Activated T-helper 1 cell treated with anti-CD3 and anti-CD28 coated beads, Interleukin-12 subunit alpha, Interleukin-12 subunit beta, Interleukin-2, Interleukin-4 antibody, amounts not matched to agents 30 ng/mL and 10 ng/mL and 1 ng/mL, durations not matched to agents 14 hours and 24 hours and 36 hours (primary cell): ENCODE measurements at regions not wholly inside any gene's neighbourhood (a gene's known extent, or its start where the extent isn't known, plus 50 kb on each side); places are given as distances from the start of the nearest gene placed in this dataset.

Source experiments
- DNase-seq: peaks from one replicate; pipeline ENCODE4 v3.0.0; 2021; ENCODE audit warnings: low spot score
- H3K27ac Mint-ChIP-seq: one replicate; pipeline ENCODE4 v1.8.0; 2021; ENCODE audit warnings: mild to moderate bottlenecking, mixed read lengths
- H3K27me3 Mint-ChIP-seq: one replicate; pipeline ENCODE4 v1.8.0; 2022; ENCODE audit warnings: mild to moderate bottlenecking, moderate library complexity, mixed read lengths; ENCODE audit not compliant: insufficient read depth
- H3K36me3 Mint-ChIP-seq: one replicate; pipeline ENCODE4 v1.8.0; 2021; ENCODE audit warnings: low read depth, mixed read lengths
- H3K4me1 Mint-ChIP-seq: one replicate; pipeline ENCODE4 v1.8.0; 2021; ENCODE audit warnings: low read depth, mixed read lengths
- H3K4me3 Mint-ChIP-seq: one replicate; pipeline ENCODE4 v1.8.0; 2021; ENCODE audit warnings: mild to moderate bottlenecking, moderate library complexity, mixed read lengths
- H3K9me3 Mint-ChIP-seq: one replicate; pipeline ENCODE4 v1.8.0; 2021; ENCODE audit warnings: mixed read lengths
- intact Hi-C: fragments of 100-400 bp; cut with micrococcal nuclease; formaldehyde crosslinking; loops from one replicate; pipeline ENCODE4 v1.15.1; 2024

DNA sequence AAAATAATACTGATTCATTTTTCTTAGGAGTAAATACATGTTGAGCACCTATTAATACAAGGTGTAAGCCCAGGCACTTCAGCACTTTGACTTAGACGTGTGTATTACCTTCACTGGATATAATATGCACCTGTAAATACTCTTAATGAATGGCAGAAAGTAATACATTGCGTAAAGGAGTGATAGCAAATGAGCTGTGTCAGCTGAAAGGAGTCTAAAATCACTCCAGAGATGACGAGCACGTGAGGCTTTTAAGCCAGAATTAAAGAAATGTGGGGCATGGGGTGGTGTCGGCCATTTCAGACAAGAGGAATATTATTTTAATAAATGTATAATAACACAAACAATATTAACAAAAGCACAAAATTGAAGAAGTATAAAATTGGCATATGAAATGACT, 722.7 kb downstream of the EPHA4 start:
- no peaks in the 10 kb centered on the region for H3K27me3 Mint-ChIP-seq
- no peak overlapping the region for H3K4me3 Mint-ChIP-seq
- H3K4me1 Mint-ChIP-seq, result no peaks in the 10 kb centered on the region
- H3K36me3 Mint-ChIP-seq, result no peaks in the 10 kb centered on the region
- intact Hi-C loops, result no loop called here
- H3K27ac Mint-ChIP-seq, result no peak overlapping the region
- no peaks in the 10 kb centered on the region for H3K9me3 Mint-ChIP-seq
- no peak for DNase-seq

DNA sequence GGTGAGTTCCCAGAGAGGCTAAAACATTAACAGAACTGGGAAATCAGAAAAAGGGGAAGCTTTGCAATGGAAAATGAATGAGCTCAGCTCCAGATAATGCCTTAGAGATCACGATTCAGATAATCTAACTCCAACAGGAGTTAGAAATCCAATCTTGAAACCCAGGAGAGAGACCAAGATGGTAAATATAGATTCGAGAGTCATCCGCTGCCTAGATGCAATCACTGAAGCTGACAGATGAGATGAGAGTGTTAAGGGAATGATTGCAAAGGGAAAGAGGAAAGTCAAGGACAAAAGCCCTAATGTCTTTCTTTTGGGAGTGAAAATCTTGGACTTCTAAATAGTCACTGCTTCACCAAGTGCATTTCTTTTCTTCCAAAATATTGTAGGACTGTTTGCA, 722.0 kb downstream of the EPHA4 start:
- H3K27me3 Mint-ChIP-seq, result no peaks in the 10 kb centered on the region
- no peaks in the 10 kb centered on the region for H3K36me3 Mint-ChIP-seq
- H3K4me1 Mint-ChIP-seq, result no peaks in the 10 kb centered on the region
- no peak overlapping the region for H3K4me3 Mint-ChIP-seq
- intact Hi-C loops, result no loop called here
- no peaks in the 10 kb centered on the region for H3K9me3 Mint-ChIP-seq
- H3K27ac Mint-ChIP-seq, result no peak overlapping the region
- no peak for DNase-seq

DNA sequence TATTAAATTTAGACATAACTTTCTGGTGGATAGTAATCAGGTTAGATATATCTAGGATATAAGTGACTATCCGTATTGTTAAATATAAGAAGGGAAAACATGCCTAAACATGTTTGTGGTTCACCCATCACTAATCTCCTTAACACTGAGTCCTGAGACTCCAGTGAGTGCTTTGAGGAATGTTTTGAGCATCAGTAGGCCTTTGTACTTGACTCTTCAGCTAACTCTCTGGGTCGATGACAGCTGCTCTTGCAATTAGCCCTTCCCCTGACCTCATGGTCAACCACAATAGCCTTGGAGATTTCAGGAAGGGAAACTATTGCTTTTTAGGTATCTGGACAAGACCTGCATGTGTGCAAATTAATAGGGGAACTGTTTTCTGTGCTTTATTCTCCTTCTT, 716.8 kb downstream of the EPHA4 start:
- Mint-ChIP-seq H3K4me1 (no peaks in the 10 kb centered on the region), H3K4me3 (no peak overlapping the region)

DNA sequence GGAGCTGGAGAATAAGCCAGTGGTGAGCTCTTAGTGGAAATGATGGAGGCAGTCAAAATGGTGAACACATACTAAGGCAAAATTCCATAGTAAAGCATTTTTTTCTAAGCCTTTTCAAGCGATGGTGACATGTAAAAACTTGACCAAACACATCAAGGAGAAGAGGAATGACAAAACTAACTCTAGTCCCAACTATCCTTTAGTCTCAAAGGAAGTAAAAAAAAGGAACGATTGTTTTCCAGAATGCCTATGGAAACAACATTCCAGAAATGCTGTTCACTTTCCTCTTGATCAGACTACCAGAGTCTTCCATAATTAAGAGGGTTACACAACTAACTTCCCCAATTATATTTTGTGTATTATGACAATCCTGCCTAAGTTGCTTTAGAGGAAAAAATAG, 715.6 kb downstream of the EPHA4 start:
- DNase-seq, result no peak
- no peaks in the 10 kb centered on the region for H3K36me3 Mint-ChIP-seq
- no peaks in the 10 kb centered on the region for H3K4me1 Mint-ChIP-seq
- intact Hi-C loops, result no loop called here
- H3K27me3 Mint-ChIP-seq, result no peaks in the 10 kb centered on the region
- no peak overlapping the region for H3K4me3 Mint-ChIP-seq
- no peak overlapping the region for H3K27ac Mint-ChIP-seq
- H3K9me3 Mint-ChIP-seq, result no peaks in the 10 kb centered on the region

More for the DNA sequence above, 716.8 kb downstream of the EPHA4 start:
- Mint-ChIP-seq H3K9me3 (no peaks in the 10 kb centered on the region), H3K27me3 (no peaks in the 10 kb centered on the region), H3K36me3 (no peaks in the 10 kb centered on the region), H3K27ac (no peak overlapping the region)
- DNase-seq, result no peak
- intact Hi-C loops, result no loop called here

DNA sequence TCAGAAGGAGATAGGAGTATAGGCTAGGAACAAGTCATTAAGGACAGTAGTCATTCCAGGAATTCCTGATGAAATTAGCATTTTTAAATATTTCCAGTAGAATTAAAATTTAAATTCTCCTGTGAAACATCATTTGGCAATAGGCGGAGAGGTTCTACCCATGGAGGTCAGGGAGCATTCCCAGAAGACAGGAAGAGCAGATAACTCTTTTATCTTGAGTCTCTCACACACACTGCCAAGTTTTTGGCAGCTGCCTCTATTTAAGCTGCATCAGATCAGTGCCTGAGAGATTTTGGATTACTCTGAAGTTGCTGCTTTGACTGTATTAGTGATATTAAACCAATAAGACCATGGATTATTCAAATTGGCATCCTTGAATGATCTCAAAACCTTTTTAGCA, 714.7 kb downstream of the EPHA4 start:
- intact Hi-C loops, result no loop called here
- Mint-ChIP-seq H3K36me3 (no peaks in the 10 kb centered on the region), H3K9me3 (no peaks in the 10 kb centered on the region), H3K27me3 (no peaks in the 10 kb centered on the region), H3K27ac (no peak overlapping the region), H3K4me3 (no peak overlapping the region), H3K4me1 (no peaks in the 10 kb centered on the region)
- no peak for DNase-seq

DNA sequence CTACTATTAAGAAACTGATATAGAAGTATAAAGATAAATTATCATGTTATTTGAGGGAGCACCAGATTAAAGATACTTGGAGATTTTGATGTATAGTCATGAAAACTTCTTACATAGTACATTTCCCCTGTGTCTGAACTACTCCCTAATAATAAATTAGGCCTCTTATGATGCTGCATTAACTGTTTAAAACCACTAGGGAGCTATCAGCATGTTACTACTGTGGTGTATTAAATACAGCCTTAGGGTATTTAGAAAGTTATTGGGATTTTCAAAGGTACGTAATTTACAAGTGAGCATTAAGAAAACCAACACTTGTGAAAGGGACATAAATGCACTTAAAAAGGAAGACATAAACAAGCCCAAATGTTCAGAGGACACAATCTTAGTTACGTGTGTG, 714.0 kb downstream of the EPHA4 start:
- Mint-ChIP-seq H3K9me3 (no peaks in the 10 kb centered on the region), H3K4me1 (no peaks in the 10 kb centered on the region), H3K27ac (no peak overlapping the region), H3K4me3 (no peak overlapping the region), H3K27me3 (no peaks in the 10 kb centered on the region), H3K36me3 (no peaks in the 10 kb centered on the region)
- no peak for DNase-seq
- intact Hi-C loops, result no loop called here

DNA sequence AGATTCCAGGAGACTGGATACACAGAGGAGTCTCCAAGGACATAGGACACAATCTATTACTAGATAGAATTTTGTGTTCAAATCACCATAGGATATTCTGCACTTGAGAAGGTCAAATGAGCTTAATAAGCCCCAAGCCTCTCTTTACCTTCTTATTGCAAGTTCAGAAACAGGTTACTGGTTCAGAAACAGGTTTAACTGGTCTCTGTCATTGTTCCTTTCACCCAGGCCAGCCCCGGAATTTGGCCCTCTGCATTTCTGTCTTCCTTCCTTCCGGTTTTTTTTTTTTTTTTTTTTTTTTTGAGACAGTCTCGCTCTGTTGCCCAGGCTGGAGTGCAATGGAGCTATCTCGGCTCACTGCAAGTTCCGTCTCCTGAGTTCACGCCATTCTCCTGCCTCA, 700.2 kb downstream of the EPHA4 start:
- no peaks in the 10 kb centered on the region for H3K27me3 Mint-ChIP-seq
- no peak overlapping the region for H3K4me3 Mint-ChIP-seq
- intact Hi-C loops, result no loop called here
- no peak for DNase-seq
- no peaks in the 10 kb centered on the region for H3K36me3 Mint-ChIP-seq
- H3K4me1 Mint-ChIP-seq, result no peaks in the 10 kb centered on the region
- H3K9me3 Mint-ChIP-seq, result peaks cover 6% of the 10 kb centered on the region
- H3K27ac Mint-ChIP-seq, result no peak overlapping the region

DNA sequence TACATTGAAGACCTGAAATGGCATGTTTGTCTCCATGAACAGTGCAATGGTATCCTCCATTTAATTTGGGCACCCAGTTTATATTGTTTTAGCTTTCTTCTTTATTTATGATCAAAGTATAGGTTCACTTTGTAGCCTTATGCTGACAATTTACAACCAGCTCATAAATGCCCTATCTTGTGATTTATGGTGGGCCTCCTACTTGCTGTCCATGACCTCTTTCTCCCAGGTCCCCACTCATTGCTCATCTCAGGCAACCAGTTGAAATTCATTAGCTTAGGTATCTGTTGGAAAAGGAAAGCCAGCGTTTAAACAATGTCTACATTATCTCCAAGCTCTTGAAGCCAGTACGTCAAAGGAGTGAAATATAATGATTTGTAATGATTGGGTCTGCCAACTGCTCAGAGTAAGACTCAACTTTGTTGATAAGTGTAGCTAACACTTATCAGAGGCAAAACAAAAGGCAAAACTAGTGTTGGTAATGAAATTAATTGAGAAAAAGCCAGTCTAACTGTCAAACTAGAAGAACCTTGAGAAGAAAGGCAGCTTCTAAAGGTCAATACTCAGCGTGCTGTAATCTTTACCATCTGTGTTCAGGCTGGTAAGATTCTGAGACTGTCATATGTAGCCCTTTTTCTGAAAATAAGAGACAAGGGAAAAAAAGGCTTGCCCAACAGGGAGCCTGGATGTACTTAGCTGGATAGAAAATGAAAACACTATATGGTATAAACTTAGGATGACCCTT, 695.9 kb downstream of the EPHA4 start:
- no peak overlapping the region for H3K4me3 Mint-ChIP-seq
- no peaks in the 10 kb centered on the region for H3K9me3 Mint-ChIP-seq
- no peaks in the 10 kb centered on the region for H3K27me3 Mint-ChIP-seq
- intact Hi-C loops, result no loop called here
- H3K4me1 Mint-ChIP-seq, result no peaks in the 10 kb centered on the region
- no peak overlapping the region for H3K27ac Mint-ChIP-seq
- no peak for DNase-seq
- no peaks in the 10 kb centered on the region for H3K36me3 Mint-ChIP-seq

DNA sequence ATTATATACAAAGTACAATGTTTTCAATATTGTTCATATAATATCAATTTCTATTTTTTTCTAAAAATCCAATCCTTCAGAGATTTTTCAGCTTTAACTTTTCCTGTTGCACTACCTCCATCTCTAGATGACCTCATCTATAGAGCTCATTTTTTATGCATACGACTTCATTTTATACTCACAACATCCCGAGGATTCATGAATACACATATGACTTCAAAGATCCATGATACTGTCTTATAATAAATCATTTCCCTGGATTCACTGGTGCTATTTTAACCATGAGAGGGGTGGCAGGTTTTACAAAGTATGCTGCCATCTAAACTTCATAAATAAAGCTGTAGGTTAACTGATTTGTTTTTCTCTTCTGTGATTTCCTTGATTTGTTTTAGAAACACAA, 694.6 kb downstream of the EPHA4 start:
- no peaks in the 10 kb centered on the region for H3K9me3 Mint-ChIP-seq
- H3K27me3 Mint-ChIP-seq, result no peaks in the 10 kb centered on the region
- H3K4me1 Mint-ChIP-seq, result no peaks in the 10 kb centered on the region
- intact Hi-C loops, result no loop called here
- no peaks in the 10 kb centered on the region for H3K36me3 Mint-ChIP-seq
- no peak overlapping the region for H3K27ac Mint-ChIP-seq
- no peak for DNase-seq
- H3K4me3 Mint-ChIP-seq, result no peak overlapping the region

DNA sequence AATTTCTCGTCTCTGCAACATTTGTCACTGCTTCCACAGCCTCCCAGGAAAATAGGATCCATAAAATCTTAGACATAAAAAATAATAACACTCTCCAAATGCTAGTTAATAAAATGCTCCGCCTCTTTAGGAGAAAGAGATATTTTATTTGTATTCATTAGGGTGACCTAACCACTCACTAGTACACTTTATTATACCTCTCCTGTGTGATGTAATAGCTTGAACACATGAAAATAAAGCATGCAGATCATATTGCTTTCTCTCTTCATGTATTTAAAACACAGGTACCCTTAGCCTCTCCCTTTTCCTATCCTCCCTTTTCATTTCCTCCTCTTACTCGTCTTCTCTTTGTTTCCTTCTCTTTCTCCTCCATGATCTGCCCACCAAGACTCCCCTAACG, 694.2 kb downstream of the EPHA4 start:
- Mint-ChIP-seq H3K4me3 (no peak overlapping the region), H3K9me3 (no peaks in the 10 kb centered on the region), H3K27ac (no peak overlapping the region), H3K27me3 (no peaks in the 10 kb centered on the region), H3K36me3 (no peaks in the 10 kb centered on the region), H3K4me1 (no peaks in the 10 kb centered on the region)
- no peak for DNase-seq
- intact Hi-C loops, result no loop called here

DNA sequence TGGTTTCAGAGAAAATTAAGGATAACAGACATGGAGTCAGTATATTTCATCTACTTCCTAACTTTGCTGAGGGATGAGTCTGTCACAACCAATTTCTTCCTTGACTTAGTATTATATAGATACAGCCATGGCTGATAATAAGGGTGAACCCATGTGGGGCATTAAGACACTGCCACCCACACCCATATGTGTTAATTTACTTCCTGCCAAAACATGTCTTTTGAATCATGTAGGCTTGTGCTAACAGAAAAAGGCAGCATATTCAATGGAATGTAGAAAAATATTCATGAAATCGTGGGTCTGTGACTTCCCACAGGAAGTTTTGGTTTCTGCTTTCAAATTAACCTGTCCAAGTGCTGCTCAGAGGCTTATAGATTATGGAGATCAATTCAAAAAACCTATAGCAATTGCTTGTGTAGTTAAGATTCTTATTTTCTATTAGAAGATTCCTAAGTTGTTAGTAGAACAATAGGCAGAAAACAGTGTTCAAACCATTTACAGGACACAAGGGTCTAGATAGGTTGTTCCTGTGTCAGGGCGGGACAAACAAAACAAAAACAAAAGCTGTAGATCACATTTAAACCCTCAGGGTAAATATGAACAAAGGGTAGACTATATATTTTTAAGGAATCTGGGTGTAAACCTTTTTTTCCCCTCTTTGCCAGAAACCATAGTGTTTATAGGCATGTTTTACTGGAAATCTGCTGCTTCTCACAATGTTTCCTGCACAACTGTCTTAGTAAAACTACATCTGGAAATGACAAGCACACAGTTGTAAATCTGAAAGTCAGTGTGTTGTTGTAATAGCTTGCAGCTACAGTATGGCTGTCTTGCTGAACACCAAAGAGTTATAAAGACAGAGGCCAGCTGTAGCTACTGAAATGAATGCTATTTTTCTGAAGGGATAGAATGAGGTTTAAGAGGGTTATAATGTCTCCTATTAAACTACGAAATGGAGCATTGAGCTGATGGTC, 691.2 kb downstream of the EPHA4 start:
- intact Hi-C loops, result no loop called here
- H3K27ac Mint-ChIP-seq, result no peak overlapping the region

DNA sequence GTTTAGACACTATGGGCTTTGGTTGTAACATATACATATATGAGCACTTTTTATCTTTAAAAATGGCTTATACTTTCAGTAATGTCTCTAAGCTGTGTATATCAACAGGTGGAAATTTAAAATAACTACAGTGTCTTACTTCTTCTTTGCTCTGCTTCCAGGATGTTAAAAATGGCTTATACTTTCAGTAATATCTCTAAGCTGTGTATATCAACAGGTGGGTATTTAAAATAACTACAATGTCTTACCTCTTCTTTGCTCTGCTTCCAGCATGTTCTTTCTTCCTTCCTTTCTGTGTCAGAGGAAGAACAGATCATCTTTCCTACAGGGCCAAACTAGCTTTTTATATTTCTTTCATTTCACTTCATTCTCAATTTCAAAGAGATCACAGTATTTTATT, 689.6 kb downstream of the EPHA4 start:
- Mint-ChIP-seq H3K27ac (no peak overlapping the region), H3K4me1 (no peaks in the 10 kb centered on the region), H3K4me3 (no peak overlapping the region), H3K9me3 (no peaks in the 10 kb centered on the region), H3K36me3 (no peaks in the 10 kb centered on the region), H3K27me3 (no peaks in the 10 kb centered on the region)
- no peak for DNase-seq
- intact Hi-C loops, result no loop called here

More for the DNA sequence above, 691.2 kb downstream of the EPHA4 start:
- no peak overlapping the region for H3K4me3 Mint-ChIP-seq
- no peaks in the 10 kb centered on the region for H3K9me3 Mint-ChIP-seq
- no peaks in the 10 kb centered on the region for H3K4me1 Mint-ChIP-seq
- H3K27me3 Mint-ChIP-seq, result no peaks in the 10 kb centered on the region
- H3K36me3 Mint-ChIP-seq, result no peaks in the 10 kb centered on the region
- DNase-seq, result no peak

DNA sequence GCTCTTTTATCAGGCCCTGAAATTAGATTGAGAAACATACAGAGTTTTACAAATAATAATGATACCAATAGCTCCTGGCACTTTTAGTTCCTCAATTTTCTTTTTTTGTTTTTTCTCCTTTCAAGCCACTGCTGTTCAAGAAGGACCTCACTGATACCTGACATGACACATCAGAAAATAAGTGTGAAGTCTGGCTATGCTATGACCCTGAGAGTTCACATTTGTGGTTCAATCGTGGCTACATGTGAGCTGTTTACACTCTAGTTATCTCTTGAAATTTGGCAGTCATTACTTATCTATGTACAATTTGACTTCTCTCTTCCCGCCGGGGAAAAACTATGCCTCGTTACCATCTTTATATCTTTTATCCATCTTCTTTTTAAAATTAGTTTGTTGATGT, 686.5 kb downstream of the EPHA4 start:
- intact Hi-C loops, result no loop called here

More for the DNA sequence above, 686.5 kb downstream of the EPHA4 start:
- Mint-ChIP-seq H3K9me3 (no peaks in the 10 kb centered on the region), H3K27ac (no peak overlapping the region), H3K4me3 (no peak overlapping the region), H3K27me3 (peaks cover 3% of the 10 kb centered on the region), H3K36me3 (no peaks in the 10 kb centered on the region), H3K4me1 (no peaks in the 10 kb centered on the region)
- no peak for DNase-seq
